A673 (cell line): ENCODE measurements at regions not wholly inside any gene's neighbourhood (a gene's known extent, or its start where the extent isn't known, plus 50 kb on each side); places are given as distances from the start of the nearest gene placed in this dataset.

Source experiments
- BruUV-seq: library from RNA; stranded (reverse); fragments of 400-500 nt; replicated peaks from 2 replicates; lab custom pipeline; 2021; lab: Mats Ljungman, UMichigan
- CTCF ChIA-PET: fragments of 300-600 bp; sonication (Branson Sonifier 250); formaldehyde crosslinking; loops from one replicate; lab custom pipeline; 2022; ENCODE audit warnings: antibody characterized with exemption; lab: Charles Lee
- POLR2A ChIA-PET: fragments of 300-600 bp; sonication (Branson Sonifier 250); formaldehyde crosslinking; loops from one replicate; lab custom pipeline; 2022; ENCODE audit warnings: antibody characterized with exemption; ENCODE audit not compliant: low non-redundant PET; lab: Charles Lee
- DNase-seq: peaks from one replicate; pipeline ENCODE4 v3.0.0-alpha.2; 2015; ENCODE audit warnings: low spot score
- H3K27ac ChIP-seq: fragments of 200-600 bp; sonication (generic); 2 replicates; pipeline ENCODE4 v1.5.1; 2016; ENCODE audit warnings: mixed run types, low read depth, mild to moderate bottlenecking, mixed read lengths, antibody characterized with exemption, low read length; ENCODE audit not compliant: poor library complexity, severe bottlenecking
- H3K27me3 ChIP-seq: fragments of 200-600 bp; sonication (generic); replicated peaks from 2 replicates; pipeline ENCODE4 v1.6.1; 2017; ENCODE audit warnings: mixed run types, low read depth, mild to moderate bottlenecking, mixed read lengths, antibody characterized with exemption, low read length; ENCODE audit not compliant: insufficient read depth, poor library complexity
- H3K36me3 ChIP-seq: fragments of 200-600 bp; sonication (generic); 2 replicates; pipeline ENCODE4 v1.6.1; 2016; ENCODE audit warnings: mixed run types, mild to moderate bottlenecking, mixed read lengths, antibody characterized with exemption, low read length; ENCODE audit not compliant: insufficient read depth, poor library complexity, severe bottlenecking
- H3K4me1 ChIP-seq: fragments of 200-600 bp; sonication (generic); 2 replicates; pipeline ENCODE4 v1.6.1; 2017; ENCODE audit warnings: mixed run types, mild to moderate bottlenecking, mixed read lengths, antibody characterized with exemption, low read length; ENCODE audit not compliant: insufficient read depth, poor library complexity, severe bottlenecking
- H3K4me3 ChIP-seq: fragments of 200-600 bp; sonication (generic); 2 replicates; pipeline ENCODE4 v1.5.1; 2016; ENCODE audit warnings: low read depth, mixed run types, mild to moderate bottlenecking, mixed read lengths, low read length; ENCODE audit not compliant: poor library complexity, severe bottlenecking
- H3K9me3 ChIP-seq: fragments of 200-600 bp; sonication (generic); 2 replicates; pipeline ENCODE4 v1.6.1; 2016; ENCODE audit warnings: mixed run types, low read depth, mild to moderate bottlenecking, mixed read lengths, antibody characterized with exemption, low read length; ENCODE audit not compliant: poor library complexity, severe bottlenecking
- EZH2 ChIP-seq: fragments of 200-600 bp; sonication (generic); IDR thresholded peaks from 2 replicates; pipeline ENCODE4 v1.6.1; 2017; ENCODE audit warnings: borderline replicate concordance, low read depth, mild to moderate bottlenecking, mixed read lengths, antibody characterized with exemption, low read length; ENCODE audit not compliant: poor library complexity, severe bottlenecking
- intact Hi-C: fragments of 100-400 bp; cut with micrococcal nuclease; formaldehyde crosslinking; loops from one replicate; pipeline ENCODE4 v1.10.0; 2022; ENCODE audit not compliant: unreplicated experiment
- TF ChIP-seq, protein P1 (sequence below): fragments of 300-800, 200-600 bp; sonication (generic); conservative IDR thresholded peaks from 2 replicates; pipeline ENCODE4 v1.5.1; 2017; ENCODE audit warnings: low read depth, mild to moderate bottlenecking, antibody characterized with exemption, low read length, moderate library complexity, mixed read lengths

DNA sequence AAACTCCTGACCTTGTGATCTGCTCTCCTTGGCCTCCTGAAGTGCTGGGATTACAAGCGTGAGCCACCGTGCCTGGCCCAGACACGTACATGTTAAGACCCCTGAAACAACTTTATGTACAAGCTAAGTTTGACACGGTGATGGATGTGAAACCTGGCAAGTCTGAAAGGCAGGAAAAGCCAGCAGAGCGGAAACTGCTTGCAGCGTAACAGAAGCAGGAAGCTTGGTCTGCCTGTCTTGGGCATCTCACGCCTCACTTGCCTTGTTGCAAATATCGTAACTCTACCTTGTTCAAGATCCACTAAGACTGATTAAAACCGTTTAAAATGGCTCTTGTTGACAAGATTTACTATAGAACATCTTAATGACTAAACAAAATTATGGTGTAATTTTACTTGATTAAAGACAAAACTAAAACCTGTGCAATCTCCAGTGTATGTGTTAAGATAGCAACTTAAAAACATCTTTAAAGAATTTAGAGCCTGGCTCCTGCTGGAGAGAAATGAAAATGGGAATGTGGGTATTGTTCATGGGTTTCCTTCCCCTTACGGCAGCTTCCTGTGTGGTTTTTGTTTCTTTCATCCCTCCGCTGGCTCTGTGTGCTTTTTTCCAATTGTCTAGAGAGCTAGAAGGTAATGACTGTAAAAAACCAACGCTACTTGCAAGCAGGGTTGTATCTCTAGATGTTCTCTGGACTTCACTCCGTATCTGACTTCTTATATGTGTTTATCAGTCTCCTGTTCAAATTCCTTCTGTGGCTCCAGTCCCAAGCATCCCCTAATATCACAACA, 477.6 kb downstream of the XYLT1 start:
- Histone ChIP-seq H3K9me3 (no peaks in the 10 kb centered on the region), H3K36me3 (no peaks in the 10 kb centered on the region), H3K4me3 (no peak overlapping the region), H3K27me3 (no peaks in the 10 kb centered on the region), H3K27ac (no peak overlapping the region), H3K4me1 (no peaks in the 10 kb centered on the region)
- no peak for DNase-seq
- TF ChIP-seq, protein P1, sequence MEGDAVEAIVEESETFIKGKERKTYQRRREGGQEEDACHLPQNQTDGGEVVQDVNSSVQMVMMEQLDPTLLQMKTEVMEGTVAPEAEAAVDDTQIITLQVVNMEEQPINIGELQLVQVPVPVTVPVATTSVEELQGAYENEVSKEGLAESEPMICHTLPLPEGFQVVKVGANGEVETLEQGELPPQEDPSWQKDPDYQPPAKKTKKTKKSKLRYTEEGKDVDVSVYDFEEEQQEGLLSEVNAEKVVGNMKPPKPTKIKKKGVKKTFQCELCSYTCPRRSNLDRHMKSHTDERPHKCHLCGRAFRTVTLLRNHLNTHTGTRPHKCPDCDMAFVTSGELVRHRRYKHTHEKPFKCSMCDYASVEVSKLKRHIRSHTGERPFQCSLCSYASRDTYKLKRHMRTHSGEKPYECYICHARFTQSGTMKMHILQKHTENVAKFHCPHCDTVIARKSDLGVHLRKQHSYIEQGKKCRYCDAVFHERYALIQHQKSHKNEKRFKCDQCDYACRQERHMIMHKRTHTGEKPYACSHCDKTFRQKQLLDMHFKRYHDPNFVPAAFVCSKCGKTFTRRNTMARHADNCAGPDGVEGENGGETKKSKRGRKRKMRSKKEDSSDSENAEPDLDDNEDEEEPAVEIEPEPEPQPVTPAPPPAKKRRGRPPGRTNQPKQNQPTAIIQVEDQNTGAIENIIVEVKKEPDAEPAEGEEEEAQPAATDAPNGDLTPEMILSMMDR: no peak
- TF ChIP-seq EZH2: no peak
- POLR2A ChIA-PET: no interaction called here
- no TSS peak for BruUV-seq
- intact Hi-C loops: no loop called here
- CTCF ChIA-PET: no interaction called here

DNA sequence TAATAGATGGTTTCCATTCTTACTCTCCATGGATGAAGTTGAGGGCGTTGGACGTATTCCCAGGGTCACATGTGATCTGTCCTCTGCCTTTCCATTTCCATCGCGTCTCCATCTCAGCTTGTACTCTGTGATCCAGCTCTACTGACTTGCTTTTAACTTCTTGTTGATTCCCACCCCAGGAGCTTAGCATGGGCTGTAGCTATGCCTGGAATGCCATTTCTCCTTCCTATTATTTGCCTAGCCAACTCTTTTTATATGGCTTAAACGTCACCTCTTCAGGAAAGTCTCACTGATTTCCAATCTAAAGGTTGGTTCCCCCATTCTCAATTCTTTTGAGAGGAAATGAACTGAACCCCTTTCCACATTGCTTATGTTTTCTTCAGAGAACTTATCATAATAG, 475.9 kb downstream of the XYLT1 start:
- no TSS peak for BruUV-seq
- H3K4me3 ChIP-seq: no peak overlapping the region
- no peak for TF ChIP-seq EZH2
- TF ChIP-seq, protein P1: no peak
- no peaks in the 10 kb centered on the region for H3K36me3 ChIP-seq
- POLR2A ChIA-PET: no interaction called here
- H3K9me3 ChIP-seq: no peaks in the 10 kb centered on the region
- no peaks in the 10 kb centered on the region for H3K4me1 ChIP-seq
- CTCF ChIA-PET: no interaction called here
- intact Hi-C loops: no loop called here
- H3K27me3 ChIP-seq: no peaks in the 10 kb centered on the region
- no peak overlapping the region for H3K27ac ChIP-seq
- DNase-seq: no peak

- CTCF ChIA-PET: no interaction called here
- Histone ChIP-seq H3K9me3 (no peaks in the 10 kb centered on the region), H3K4me3 (no peak overlapping the region), H3K36me3 (no peaks in the 10 kb centered on the region), H3K27me3 (no peaks in the 10 kb centered on the region), H3K27ac (no peak overlapping the region), H3K4me1 (no peaks in the 10 kb centered on the region)
- TF ChIP-seq, protein P1: no peak
- no peak for TF ChIP-seq EZH2
- BruUV-seq: no TSS peak
- DNase-seq: no peak
- intact Hi-C loops: no loop called here
- POLR2A ChIA-PET: no interaction called here
Observed at GRCh38 chr16:16996827-16997226, 473.9 kb downstream of the XYLT1 start.
